Endothelial cell of umbilical vein (primary cell): ENCODE measurements at regions not wholly inside any gene's neighbourhood (a gene's known extent, or its start where the extent isn't known, plus 50 kb on each side); places are given as distances from the start of the nearest gene placed in this dataset.

Experiments used
- BruUV-seq: library from RNA; stranded (reverse); fragments of 400-500 nt; replicated peaks from 2 replicates; lab custom pipeline; 2021; lab: Mats Ljungman, UMichigan
- CTCF ChIA-PET: fragments of 300-600, 350-600 bp; sonication (Branson Sonifier 250); formaldehyde crosslinking; loops from one replicate; lab custom pipeline; 2021; ENCODE audit warnings: antibody characterized with exemption, inconsistent platforms; lab: Charles Lee
- POLR2A ChIA-PET: fragments of 300-600, 350-600 bp; sonication (Branson Sonifier 250); formaldehyde crosslinking; loops from one replicate; lab custom pipeline; 2021; ENCODE audit warnings: antibody characterized with exemption, inconsistent platforms; lab: Charles Lee
- DNase-seq: peaks from one replicate; pipeline ENCODE4 v3.0.0-alpha.2; 2011; ENCODE audit warnings: low read depth, low spot score
- FAIRE-seq: peaks from 2 replicates; lab custom pipeline; 2011; peaks lifted over from hg19 to GRCh38; lab: Jason Lieb, UNC
- H2AFZ ChIP-seq: 2 replicates; pipeline ENCODE4 v1.6.0; 2012; ENCODE audit warnings: low read depth, low read length, control low read depth, inconsistent platforms
- H3K27ac ChIP-seq: 2 replicates; pipeline ENCODE4 v1.5.1; 2011; ENCODE audit warnings: low read depth, mild to moderate bottlenecking, control low read depth, low read length, moderate library complexity; ENCODE audit not compliant: insufficient read depth
- H3K27me3 ChIP-seq, 2 experiments: 2 replicates each; pipeline versions ENCODE4 v1.6.0 to v1.6.1; 2011; ENCODE audit warnings: low read length in 2 of 2, mixed read lengths in 1 of 2; ENCODE audit not compliant: control insufficient read depth in 2 of 2, insufficient read depth in 2 of 2
- H3K36me3 ChIP-seq, 2 experiments: 2 replicates in 1 of 2; 3 replicates in 1 of 2; pipeline ENCODE4 v1.5.1; 2011; ENCODE audit warnings: low read length in 2 of 2, mild to moderate bottlenecking in 1 of 2, moderate library complexity in 1 of 2; ENCODE audit not compliant: control insufficient read depth in 2 of 2, insufficient read depth in 2 of 2; ENCODE audit errors: extremely low read depth in 1 of 2
- H3K4me1 ChIP-seq: 3 replicates; pipeline ENCODE4 v1.5.1; 2011; ENCODE audit warnings: mild to moderate bottlenecking, low read length; ENCODE audit not compliant: control insufficient read depth, insufficient read depth; ENCODE audit errors: extremely low read depth
- H3K4me2 ChIP-seq: 2 replicates; pipeline ENCODE4 v1.6.1; 2011; ENCODE audit warnings: low read length, control low read depth, mixed read lengths; ENCODE audit not compliant: insufficient read depth
- H3K4me3 ChIP-seq, 3 experiments: fragments of 200-600 bp in 1 of 3; sonication (generic), shearing (Covaris generic) in 1 of 3; replicated peaks in 1 of 3; 2 replicates each; pipeline ENCODE4 v1.5.1; 2011 to 2016; ENCODE audit warnings: control low read depth in 3 of 3, low read length in 3 of 3, mild to moderate bottlenecking in 2 of 3, inconsistent platforms in 1 of 3, low read depth in 1 of 3, moderate library complexity in 1 of 3; ENCODE audit not compliant: insufficient read depth in 1 of 3
- H3K79me2 ChIP-seq: 2 replicates; pipeline ENCODE4 v1.6.0; 2012; ENCODE audit warnings: low read length, inconsistent platforms; ENCODE audit not compliant: control insufficient read depth, insufficient read depth
- H3K9ac ChIP-seq: replicated peaks from 2 replicates; pipeline ENCODE3; 2011; ENCODE audit warnings: low read length, control low read depth; ENCODE audit not compliant: insufficient read depth; ENCODE audit errors: extremely low read depth
- H3K9me1 ChIP-seq: replicated peaks from 3 replicates; pipeline ENCODE4 v1.6.0; 2011; ENCODE audit warnings: mild to moderate bottlenecking, low read length; ENCODE audit not compliant: control insufficient read depth, insufficient read depth; ENCODE audit errors: extremely low read depth
- H3K9me3 ChIP-seq: replicated peaks from 2 replicates; pipeline ENCODE4 v1.5.1; 2012; ENCODE audit warnings: low read length, inconsistent platforms; ENCODE audit not compliant: control insufficient read depth, insufficient read depth
- H4K20me1 ChIP-seq: replicated peaks from 2 replicates; pipeline ENCODE3; 2011; ENCODE audit warnings: mild to moderate bottlenecking, low read length; ENCODE audit not compliant: control insufficient read depth, insufficient read depth; ENCODE audit errors: extremely low read depth
- CTCF ChIP-seq, 2 donors: IDR thresholded peaks; 1 replicate in 1 of 2; 2 replicates in 1 of 2; pipeline ENCODE4 v1.5.1; 2011; ENCODE audit warnings: low read length in 2 of 2, mild to moderate bottlenecking in 2 of 2, moderate library complexity in 2 of 2, control low read depth in 1 of 2, inconsistent platforms in 1 of 2, low read depth in 1 of 2; ENCODE audit not compliant: insufficient read depth in 1 of 2; ENCODE audit errors: extremely low read depth in 1 of 2
- EZH2 ChIP-seq: IDR thresholded peaks from 2 replicates; pipeline ENCODE4 v1.6.1; 2012; ENCODE audit warnings: borderline replicate concordance, low read depth, mild to moderate bottlenecking, moderate library complexity, low read length, inconsistent platforms; ENCODE audit not compliant: severe bottlenecking
- FOS ChIP-seq: IDR thresholded peaks from 2 replicates; pipeline ENCODE4 v1.6.1; 2011; ENCODE audit warnings: mild to moderate bottlenecking, low read length, moderate library complexity, borderline replicate concordance; ENCODE audit not compliant: insufficient read depth
- GATA2 ChIP-seq: IDR thresholded peaks from 2 replicates; pipeline ENCODE4 v1.7.0; 2011; ENCODE audit warnings: low read depth, mild to moderate bottlenecking, moderate library complexity, mixed read lengths, low read length; ENCODE audit not compliant: insufficient read length, insufficient read depth
- JUN ChIP-seq: IDR thresholded peaks from 2 replicates; pipeline ENCODE4 v1.6.1; 2011; ENCODE audit warnings: borderline replicate concordance, low read depth; ENCODE audit not compliant: insufficient read length, insufficient read depth
- MAX ChIP-seq: IDR thresholded peaks from 2 replicates; pipeline ENCODE4 v1.6.1; 2011; ENCODE audit not compliant: insufficient read depth, insufficient read length
- MYC ChIP-seq: IDR thresholded peaks from one replicate; pipeline ENCODE4 v1.6.1; 2011; ENCODE audit warnings: mild to moderate bottlenecking, low read depth, low read length
- POLR2A ChIP-seq: IDR thresholded peaks from 2 replicates; pipeline ENCODE4 v1.6.1; 2012; ENCODE audit warnings: low read depth, mild to moderate bottlenecking, control low read depth, low read length
- POLR2AphosphoS5 ChIP-seq: IDR thresholded peaks from 2 replicates; pipeline ENCODE4 v1.6.1; 2012; ENCODE audit warnings: low read depth, mild to moderate bottlenecking, control low read depth, low read length, moderate library complexity; ENCODE audit not compliant: insufficient read depth
- dilution Hi-C: fragments of 300-500 bp; cut with MboI; formaldehyde crosslinking; loops from one replicate; pipeline ENCODE4 v1.15.0; 2019; ENCODE audit warnings: low sequenced_read_pairs; ENCODE audit not compliant: extremely low pct_ligation_motif_present
- intact Hi-C: fragments of 100-400 bp; cut with micrococcal nuclease; formaldehyde crosslinking; loops from one replicate; pipeline ENCODE4 v1.10.0; 2022

- Histone ChIP-seq H2AFZ (no peak overlapping the region), H3K27me3 (no peaks in the 10 kb centered on the region), H3K4me2 (no peak overlapping the region), H3K9me1 (no peaks in the 10 kb centered on the region), H3K9ac (no peak overlapping the region), H3K4me3 (no peak overlapping the region), H3K4me1 (no peaks in the 10 kb centered on the region), H3K79me2 (no peaks in the 10 kb centered on the region), H3K27ac (no peak overlapping the region), H3K9me3 (no peaks in the 10 kb centered on the region), H4K20me1 (no peaks in the 10 kb centered on the region), H3K36me3 (no peaks in the 10 kb centered on the region)
- intact Hi-C loops (no loop called here), dilution Hi-C loops (no loop called here)
- CTCF ChIA-PET, result no interaction called here
- POLR2A ChIA-PET, result no interaction called here
- no TSS peak for BruUV-seq
- no peak for DNase-seq
- FAIRE-seq, result no peak
- TF ChIP-seq GATA2, result no peak
Measured at GRCh38 chr6:965343-965742, 272.4 kb upstream of the EXOC2 start.

- Histone ChIP-seq H4K20me1 (no peaks in the 10 kb centered on the region), H3K79me2 (no peaks in the 10 kb centered on the region), H3K9ac (no peak overlapping the region), H3K36me3 (no peaks in the 10 kb centered on the region), H3K4me1 (no peaks in the 10 kb centered on the region), H3K27me3 (no peaks in the 10 kb centered on the region), H3K4me3 (no peak overlapping the region), H3K27ac (no peak overlapping the region), H3K9me1 (no peaks in the 10 kb centered on the region), H2AFZ (no peak overlapping the region), H3K4me2 (no peak overlapping the region), H3K9me3 (no peaks in the 10 kb centered on the region)
- TF ChIP-seq POLR2A, result no peak
- no peak for TF ChIP-seq MYC
- no peak for TF ChIP-seq CTCF (IDR thresholded peaks at IDR 0.05; ENCODE audit: extremely low read depth in 1 of 2, insufficient read depth in 1 of 2, low read depth in 1 of 2, low read length in 2 of 2)
- no peak for TF ChIP-seq FOS
- TF ChIP-seq JUN, result no peak
- no peak for TF ChIP-seq MAX
- no peak for TF ChIP-seq GATA2
- TF ChIP-seq POLR2AphosphoS5, result no peak
- no peak for TF ChIP-seq EZH2
- dilution Hi-C loops (no loop called here), intact Hi-C loops (no loop called here)
- ChIA-PET POLR2A (no interaction called here), CTCF (no interaction called here)
- FAIRE-seq (no peak), DNase-seq (no peak)
- BruUV-seq, result no TSS peak
Measured at GRCh38 chr6:963456-963855, 270.5 kb upstream of the EXOC2 start.
